ENCODE measurements at regions not wholly inside any gene's neighbourhood (a gene's known extent, or its start where the extent isn't known, plus 50 kb on each side); places are given as distances from the start of the nearest gene placed in this dataset.

DNA sequence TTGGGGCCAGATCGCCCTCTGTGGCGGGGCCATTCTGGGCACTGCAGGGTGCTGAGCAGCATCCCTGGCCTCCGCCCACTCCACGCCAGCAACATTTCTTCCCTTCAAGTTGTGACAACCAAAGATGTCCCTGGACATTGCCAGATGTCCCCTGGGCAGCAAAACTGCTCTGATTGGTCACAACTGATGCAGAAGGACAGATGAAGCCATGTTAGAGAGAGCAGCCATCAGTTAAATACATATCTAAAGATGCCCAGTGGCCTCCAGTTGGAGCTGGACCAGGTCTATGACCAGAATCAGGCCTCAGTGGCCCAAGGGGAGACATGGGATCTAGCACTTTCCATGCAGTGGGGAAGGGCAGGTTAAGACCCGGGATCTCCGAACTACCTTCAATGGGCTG lies 125.7 kb downstream of the PTPRS start:
- Mint-ChIP-seq H3K4me3 (ENCODE audit: low read depth) (no peak overlapping the region), H3K4me1 (ENCODE audit: low read depth) (no peaks in the 10 kb centered on the region)

DNA sequence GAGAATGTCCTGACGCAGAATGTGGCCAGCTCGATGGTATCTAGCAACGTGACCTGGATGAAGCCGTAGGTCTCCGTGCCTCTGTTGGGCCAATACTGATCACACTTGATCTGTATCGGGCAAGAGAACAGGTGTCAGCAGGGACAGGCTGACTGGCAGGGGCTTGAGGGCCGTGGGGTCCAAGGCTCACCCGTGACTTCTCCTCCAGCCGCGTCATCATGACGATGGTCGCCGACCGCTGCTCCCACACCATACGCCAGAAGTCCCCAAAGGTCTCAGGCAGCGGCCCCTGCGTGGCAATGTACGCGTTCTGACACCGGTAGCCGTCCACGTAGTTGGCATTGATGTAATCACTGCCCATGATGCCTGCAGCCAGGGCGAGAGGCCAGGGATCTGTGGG lies 126.2 kb downstream of the PTPRS start:
- Mint-ChIP-seq H3K36me3 (ENCODE audit: low read depth) (no peaks in the 10 kb centered on the region), H3K9me3 (peaks cover 12% of the 10 kb centered on the region), H3K27ac (no peak overlapping the region), H3K27me3 (ENCODE audit: low read depth) (no peaks in the 10 kb centered on the region), H3K4me1 (ENCODE audit: low read depth) (no peaks in the 10 kb centered on the region), H3K4me3 (ENCODE audit: low read depth) (no peak overlapping the region)
- intact Hi-C loops (cut with micrococcal nuclease), result no loop called here
- DNase-seq (ENCODE audit: low spot score), result no peak

More for the DNA sequence above, 125.7 kb downstream of the PTPRS start:
- peaks cover 12% of the 10 kb centered on the region for H3K9me3 Mint-ChIP-seq
- H3K36me3 Mint-ChIP-seq (ENCODE audit: low read depth), result no peaks in the 10 kb centered on the region
- no peak for DNase-seq (ENCODE audit: low spot score)
- H3K27ac Mint-ChIP-seq, result no peak overlapping the region
- intact Hi-C loops (cut with micrococcal nuclease), result no loop called here
- no peaks in the 10 kb centered on the region for H3K27me3 Mint-ChIP-seq (ENCODE audit: low read depth)

DNA sequence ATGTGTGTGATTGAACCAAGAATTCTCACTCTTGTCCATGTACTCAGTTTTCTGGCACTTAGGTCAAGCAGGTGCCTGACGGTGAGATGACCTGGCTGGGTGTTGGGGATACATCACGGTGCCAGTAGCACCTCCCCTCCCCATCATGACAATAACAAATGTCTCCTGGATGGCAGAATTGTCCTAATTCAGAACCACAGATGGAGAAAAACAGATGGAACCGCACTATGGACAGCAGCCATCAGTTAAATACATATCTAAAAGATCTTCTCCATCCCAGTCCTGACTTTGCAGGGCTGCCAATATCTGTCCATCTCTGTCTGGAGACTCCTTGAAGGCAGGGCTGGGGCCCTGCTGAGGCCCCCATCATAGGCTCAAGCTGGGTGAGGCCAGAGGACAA lies 126.9 kb downstream of the PTPRS start:
- Mint-ChIP-seq H3K9me3 (peaks cover 12% of the 10 kb centered on the region), H3K4me1 (ENCODE audit: low read depth) (no peaks in the 10 kb centered on the region), H3K27ac (no peak overlapping the region), H3K36me3 (ENCODE audit: low read depth) (no peaks in the 10 kb centered on the region), H3K4me3 (ENCODE audit: low read depth) (no peak overlapping the region), H3K27me3 (ENCODE audit: low read depth) (no peaks in the 10 kb centered on the region)
- intact Hi-C loops (cut with micrococcal nuclease), result no loop called here
- DNase-seq (ENCODE audit: low spot score), result no peak

DNA sequence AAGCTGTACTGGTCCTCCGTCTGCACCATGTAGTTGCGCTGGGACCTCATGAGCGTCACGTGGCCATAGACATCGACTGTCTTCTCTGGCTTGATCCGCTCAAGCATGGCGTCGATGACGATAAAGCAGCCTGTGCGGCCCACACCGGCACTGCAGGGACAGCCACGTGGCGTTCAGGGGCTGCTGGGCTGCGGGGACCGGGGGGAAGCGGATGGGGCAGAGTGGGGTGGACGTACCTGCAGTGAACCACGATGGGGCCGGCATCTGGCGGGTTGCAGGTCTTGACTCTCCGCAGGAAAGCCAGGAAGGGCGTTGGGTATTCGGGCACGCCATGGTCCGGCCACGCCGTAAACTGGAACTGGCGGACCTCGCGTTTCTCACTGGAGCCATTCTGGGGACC lies 128.5 kb downstream of the PTPRS start:
- no peak overlapping the region for H3K4me3 Mint-ChIP-seq (ENCODE audit: low read depth)
- H3K9me3 Mint-ChIP-seq, result peaks cover 12% of the 10 kb centered on the region
- H3K27me3 Mint-ChIP-seq (ENCODE audit: low read depth), result no peaks in the 10 kb centered on the region
- H3K4me1 Mint-ChIP-seq (ENCODE audit: low read depth), result no peaks in the 10 kb centered on the region
- no peak overlapping the region for H3K27ac Mint-ChIP-seq
- H3K36me3 Mint-ChIP-seq (ENCODE audit: low read depth), result no peaks in the 10 kb centered on the region
- intact Hi-C loops (cut with micrococcal nuclease), result no loop called here
- DNase-seq (ENCODE audit: low spot score), result no peak

DNA sequence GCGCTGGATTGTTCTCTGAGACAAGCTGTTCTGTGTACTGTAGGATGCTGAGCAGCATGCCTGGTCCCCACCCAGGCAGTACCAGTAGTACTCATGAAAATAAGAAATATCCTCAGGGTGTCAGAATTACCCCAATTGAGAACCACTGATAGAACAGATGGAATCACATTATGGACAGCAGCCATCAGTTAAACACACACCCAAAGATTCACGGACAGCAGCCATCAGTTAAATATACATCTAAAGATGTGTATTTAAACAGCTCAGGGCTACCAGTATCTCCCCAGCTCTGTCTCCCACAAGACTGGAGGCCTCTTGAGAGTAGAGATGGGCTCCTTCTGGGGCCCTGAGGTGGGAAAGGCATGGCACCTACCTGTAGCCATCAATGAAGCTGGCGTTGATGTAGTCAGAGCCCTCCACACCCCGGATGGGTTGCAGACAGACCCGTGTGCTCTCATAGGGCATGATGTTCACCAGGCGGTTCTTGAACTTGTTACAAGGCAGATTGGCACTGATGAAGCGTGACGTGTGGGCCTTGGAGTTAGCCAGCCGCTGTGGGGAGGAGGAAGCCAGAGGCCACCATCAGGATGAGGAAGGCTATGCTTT lies 129.3 kb downstream of the PTPRS start:
- intact Hi-C loops (cut with micrococcal nuclease), result no loop called here
- Mint-ChIP-seq H3K36me3 (ENCODE audit: low read depth) (no peaks in the 10 kb centered on the region), H3K4me3 (ENCODE audit: low read depth) (no peak overlapping the region), H3K4me1 (ENCODE audit: low read depth) (no peaks in the 10 kb centered on the region), H3K27me3 (ENCODE audit: low read depth) (no peaks in the 10 kb centered on the region), H3K9me3 (peaks cover 12% of the 10 kb centered on the region), H3K27ac (no peak overlapping the region)
- no peak for DNase-seq (ENCODE audit: low spot score)

DNA sequence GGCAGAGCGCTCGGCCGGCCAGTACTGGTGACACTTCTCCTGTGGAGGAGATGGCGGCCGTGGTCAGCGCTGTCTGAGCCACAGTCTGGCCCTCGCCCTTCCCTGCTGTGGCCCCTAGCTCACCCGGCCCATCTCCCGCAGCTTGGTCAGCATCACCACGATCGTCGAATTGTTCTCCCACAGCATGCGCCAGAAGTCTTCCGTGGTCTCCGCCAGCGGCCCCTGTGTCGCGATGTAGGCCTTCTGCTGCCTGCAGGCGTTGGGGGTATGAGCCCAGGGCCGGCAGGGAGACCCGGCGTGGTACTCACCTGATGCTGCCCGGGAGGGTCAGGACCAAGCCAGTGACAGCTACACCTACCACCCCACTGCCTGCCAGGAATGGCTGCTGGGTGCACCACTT lies 130.1 kb downstream of the PTPRS start:
- Mint-ChIP-seq H3K9me3 (peaks cover 12% of the 10 kb centered on the region), H3K4me3 (ENCODE audit: low read depth) (no peak overlapping the region), H3K36me3 (ENCODE audit: low read depth) (no peaks in the 10 kb centered on the region), H3K27ac (no peak overlapping the region), H3K27me3 (ENCODE audit: low read depth) (no peaks in the 10 kb centered on the region), H3K4me1 (ENCODE audit: low read depth) (no peaks in the 10 kb centered on the region)
- DNase-seq (ENCODE audit: low spot score), result no peak
- intact Hi-C loops (cut with micrococcal nuclease), result no loop called here

DNA sequence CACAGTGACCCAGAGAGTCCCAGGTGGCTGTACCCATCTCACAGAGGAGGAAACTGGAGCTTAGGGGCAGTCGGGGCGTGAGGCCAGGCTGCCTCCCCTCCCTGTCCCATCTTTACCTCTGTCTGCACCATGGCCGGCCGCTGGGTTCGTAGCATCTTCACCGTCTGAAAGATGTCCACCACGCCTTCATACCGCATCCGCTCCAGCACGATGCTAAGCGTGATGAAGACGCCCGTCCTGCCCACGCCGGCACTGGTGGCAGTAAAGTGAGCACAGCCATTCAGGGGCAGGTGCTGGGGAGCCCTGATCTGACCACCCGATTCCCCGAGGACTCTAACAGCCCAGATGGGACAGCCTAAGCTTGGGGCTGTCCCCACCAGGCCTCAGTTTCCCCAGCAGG lies 132.8 kb downstream of the PTPRS start:
- H3K4me1 Mint-ChIP-seq (ENCODE audit: low read depth), result no peaks in the 10 kb centered on the region

DNA sequence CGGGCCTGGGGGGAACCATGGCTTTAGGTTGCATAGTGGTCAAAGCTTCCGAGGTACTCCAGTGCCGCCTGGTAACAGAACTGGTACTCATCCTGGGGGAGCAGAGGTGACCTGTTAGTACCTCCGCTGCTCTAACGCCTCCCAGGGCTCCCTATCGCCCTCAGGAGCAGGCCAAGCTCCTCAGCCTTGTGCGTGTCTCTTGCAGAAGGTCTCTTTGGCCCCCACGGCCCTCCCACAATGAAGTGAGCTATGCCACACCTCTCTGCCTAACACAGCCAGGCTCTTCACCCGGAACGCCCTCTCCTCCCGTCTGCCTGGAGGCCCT lies 133.9 kb downstream of the PTPRS start:
- Mint-ChIP-seq H3K27me3 (ENCODE audit: low read depth) (no peaks in the 10 kb centered on the region), H3K27ac (no peak overlapping the region), H3K9me3 (peaks cover 17% of the 10 kb centered on the region), H3K4me1 (ENCODE audit: low read depth) (no peaks in the 10 kb centered on the region), H3K4me3 (ENCODE audit: low read depth) (no peak overlapping the region), H3K36me3 (ENCODE audit: low read depth) (peaks cover 1% of the 10 kb centered on the region)
- intact Hi-C loops (cut with micrococcal nuclease), result no loop called here
- DNase-seq (ENCODE audit: low spot score), result no peak

More for the DNA sequence above, 132.8 kb downstream of the PTPRS start:
- Mint-ChIP-seq H3K27me3 (ENCODE audit: low read depth) (no peaks in the 10 kb centered on the region), H3K9me3 (peaks cover 14% of the 10 kb centered on the region), H3K36me3 (ENCODE audit: low read depth) (no peaks in the 10 kb centered on the region), H3K27ac (no peak overlapping the region), H3K4me3 (ENCODE audit: low read depth) (no peak overlapping the region)
- DNase-seq (ENCODE audit: low spot score), result no peak
- intact Hi-C loops (cut with micrococcal nuclease), result no loop called here

DNA sequence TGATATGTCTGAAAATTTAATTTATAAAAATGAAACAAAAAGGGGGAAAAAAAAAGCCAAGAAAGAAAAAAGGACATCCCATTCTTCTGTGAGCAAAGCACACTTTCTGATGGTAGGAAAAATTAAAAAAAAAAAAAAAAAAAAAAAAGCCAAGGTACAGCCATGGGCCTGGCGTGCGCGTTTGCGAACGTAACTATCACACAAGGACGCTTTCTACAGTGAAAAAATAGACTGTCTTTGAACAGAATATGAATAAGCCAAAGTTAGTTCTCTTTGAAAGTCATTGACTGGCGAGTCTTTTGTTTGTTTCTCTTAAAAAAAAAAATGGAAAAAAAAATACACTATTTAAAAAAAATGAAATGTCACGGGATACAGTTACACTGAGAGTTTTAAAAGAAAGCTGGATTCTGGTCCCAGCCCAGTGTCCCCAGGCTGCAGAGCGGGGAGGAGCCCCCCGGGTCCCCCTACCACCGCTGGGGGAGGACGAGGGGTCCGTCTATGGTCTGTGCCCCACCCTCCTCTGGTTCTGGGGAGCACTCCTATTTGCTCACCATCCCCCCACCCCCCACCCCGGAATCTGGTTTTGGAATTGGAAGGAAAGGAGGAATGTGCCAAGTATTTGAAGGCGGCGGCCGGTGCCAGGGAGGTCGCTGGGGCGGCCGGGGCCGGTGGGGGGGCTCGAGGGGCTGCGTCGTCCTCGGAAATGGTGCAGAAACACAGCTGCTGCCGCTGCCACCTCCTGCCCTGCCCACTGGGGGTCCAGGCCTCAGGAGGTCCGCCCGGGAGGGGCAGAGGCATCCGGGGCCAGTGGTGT lies 134.5 kb downstream of the PTPRS start:
- DNase-seq (ENCODE audit: low spot score), result no peak
- Mint-ChIP-seq H3K4me3 (ENCODE audit: low read depth) (no peak overlapping the region), H3K4me1 (ENCODE audit: low read depth) (no peaks in the 10 kb centered on the region), H3K27me3 (ENCODE audit: low read depth) (no peaks in the 10 kb centered on the region), H3K9me3 (peaks cover 21% of the 10 kb centered on the region), H3K36me3 (ENCODE audit: low read depth) (peaks cover 2% of the 10 kb centered on the region), H3K27ac (no peak overlapping the region)
- intact Hi-C loops (cut with micrococcal nuclease), result no loop called here

DNA sequence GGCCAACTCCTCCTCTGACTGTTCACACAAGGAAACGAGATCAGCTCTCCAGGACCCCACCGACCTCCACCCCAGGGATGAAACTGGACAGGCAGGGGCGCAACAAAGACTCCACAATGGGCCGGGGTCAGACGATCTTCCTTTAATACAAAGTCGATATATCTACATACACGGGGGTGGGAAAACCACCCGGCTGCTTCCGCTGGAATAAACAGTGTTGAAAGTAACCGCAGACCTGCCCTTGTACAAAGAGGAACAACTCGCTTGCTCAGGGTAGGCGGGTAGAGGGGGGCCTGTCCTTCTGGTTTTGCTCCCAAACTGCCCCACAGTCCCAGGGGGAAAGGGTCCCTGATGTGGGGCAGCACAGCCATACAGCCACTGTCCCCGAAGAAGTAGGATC lies 135.2 kb downstream of the PTPRS start:
- intact Hi-C loops (cut with micrococcal nuclease), result no loop called here
- Mint-ChIP-seq H3K9me3 (peaks cover 24% of the 10 kb centered on the region), H3K4me3 (ENCODE audit: low read depth) (no peak overlapping the region), H3K36me3 (ENCODE audit: low read depth) (peaks cover 2% of the 10 kb centered on the region), H3K27ac (no peak overlapping the region), H3K27me3 (ENCODE audit: low read depth) (no peaks in the 10 kb centered on the region), H3K4me1 (ENCODE audit: low read depth) (no peaks in the 10 kb centered on the region)
- DNase-seq (ENCODE audit: low spot score), result no peak

DNA sequence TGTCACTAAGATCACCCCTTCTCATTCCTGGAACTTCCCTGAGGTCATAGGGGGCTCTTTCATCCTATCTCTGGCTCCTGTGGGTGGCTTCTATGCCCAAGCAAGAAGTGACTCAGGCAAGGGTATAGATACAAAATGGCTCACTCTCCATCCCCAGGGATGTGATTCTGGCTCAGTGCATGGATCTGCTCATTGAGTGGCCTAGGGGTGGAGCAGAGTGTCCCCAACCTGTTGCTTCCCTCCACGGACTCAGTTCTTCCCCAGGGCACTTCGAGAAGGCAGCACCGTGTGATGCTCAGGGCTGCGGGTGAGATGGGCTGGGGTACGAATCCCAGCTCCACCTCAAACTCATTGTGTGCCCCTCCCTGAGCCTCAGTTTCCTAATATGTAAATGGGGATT lies 136.4 kb downstream of the PTPRS start:
- H3K27me3 Mint-ChIP-seq (ENCODE audit: low read depth), result no peaks in the 10 kb centered on the region
- peaks cover 2% of the 10 kb centered on the region for H3K36me3 Mint-ChIP-seq (ENCODE audit: low read depth)
- no peaks in the 10 kb centered on the region for H3K4me1 Mint-ChIP-seq (ENCODE audit: low read depth)
- H3K9me3 Mint-ChIP-seq, result peaks cover 24% of the 10 kb centered on the region
- intact Hi-C loops (cut with micrococcal nuclease), result no loop called here
- no peak overlapping the region for H3K4me3 Mint-ChIP-seq (ENCODE audit: low read depth)
- no peak for DNase-seq (ENCODE audit: low spot score)
- no peak overlapping the region for H3K27ac Mint-ChIP-seq
